GM19035 (cell line): ENCODE measurements at regions not wholly inside any gene's neighbourhood (a gene's known extent, or its start where the extent isn't known, plus 50 kb on each side); places are given as distances from the start of the nearest gene placed in this dataset.
"Not testable (repeated sequence)": the region's sequence is repeated elsewhere in the genome, so short reads cannot be mapped to it uniquely, and the experiment has no call there.

ENCODE experiments used
- ATAC-seq: cut with Tn5 transposase; IDR thresholded peaks from one replicate; pipeline ENCODE4 v1.9.1; 2021; ENCODE audit not compliant: unreplicated experiment

DNA sequence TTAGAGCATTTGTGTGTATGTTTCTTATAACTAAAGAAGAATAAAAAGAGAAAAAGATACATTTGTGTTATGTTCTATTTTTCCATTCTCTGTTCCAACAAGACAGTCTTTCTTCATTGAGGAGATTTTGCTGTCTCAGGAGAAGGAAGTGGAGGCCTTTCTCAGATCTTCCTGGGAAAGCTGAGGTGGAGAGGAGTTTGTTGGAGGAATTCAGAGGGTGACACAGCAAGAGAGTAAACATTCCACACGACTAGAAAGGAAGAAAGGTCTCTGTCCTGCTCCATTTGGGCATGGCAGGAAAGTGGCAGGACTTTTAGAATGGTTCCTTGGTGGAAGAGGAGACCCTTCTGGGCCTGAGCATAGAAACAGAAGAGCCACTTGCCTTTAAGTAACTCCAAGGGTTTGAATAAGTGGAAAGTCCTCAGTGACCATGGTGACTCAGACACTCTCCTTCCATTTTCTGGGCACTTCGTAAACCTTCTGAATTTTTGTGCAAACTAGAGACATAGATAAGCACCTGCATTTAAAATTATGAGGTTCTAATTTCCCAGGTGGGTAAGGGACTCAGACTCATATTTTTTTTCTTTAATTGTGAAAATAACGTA, 52.3 kb upstream of the COL5A2 start:
- ATAC-seq = no peak

DNA sequence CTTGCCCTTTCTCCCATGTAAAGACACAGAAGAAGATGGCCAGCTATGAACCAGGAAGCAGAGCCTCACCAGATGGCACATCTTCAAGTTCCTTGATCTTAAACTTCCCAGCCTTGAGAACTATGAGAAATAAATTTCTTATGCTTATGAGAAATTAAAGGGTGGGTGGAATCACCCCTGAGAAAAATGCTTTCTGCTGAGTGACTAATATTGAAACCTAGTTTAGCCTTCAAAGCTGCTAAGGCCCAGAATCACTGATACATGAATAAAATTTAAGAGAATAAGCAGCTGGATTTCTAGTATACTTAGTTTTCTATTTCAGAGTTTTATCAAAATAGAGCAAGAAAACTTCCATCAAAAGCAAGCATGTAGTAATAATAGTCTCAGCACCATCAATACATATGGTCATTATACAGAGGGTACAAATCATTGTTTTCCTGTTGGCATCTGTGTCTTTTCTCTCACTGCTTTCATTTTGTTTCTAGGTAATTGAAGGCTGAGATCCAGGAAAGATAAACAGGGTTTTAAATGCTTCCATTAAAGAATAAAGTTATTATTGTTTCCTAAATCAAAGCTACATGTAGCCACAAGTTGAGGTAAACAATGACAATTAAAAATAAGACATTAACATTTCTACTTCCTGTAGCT, 53.3 kb upstream of the COL5A2 start:
- ATAC-seq = peak; percentile 72

DNA sequence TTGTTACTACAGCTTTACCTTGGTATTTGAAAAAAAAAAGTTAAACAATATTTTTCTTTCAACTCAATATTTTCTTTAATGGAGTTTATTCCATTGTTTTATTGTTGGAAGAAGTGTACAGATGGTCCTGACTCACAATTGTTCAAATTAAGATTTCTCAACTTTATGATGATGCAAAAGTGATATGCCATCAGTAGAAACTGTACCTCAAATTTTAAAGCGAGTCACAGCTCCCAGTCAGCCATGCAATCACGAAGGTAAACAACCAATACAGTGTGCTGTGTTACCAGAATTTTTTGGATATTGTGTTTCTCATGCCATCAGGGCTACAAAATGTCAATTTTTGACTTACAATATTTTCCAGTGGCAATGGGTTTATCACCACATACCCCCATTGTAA, 54.0 kb upstream of the COL5A2 start:
- no peak for ATAC-seq

DNA sequence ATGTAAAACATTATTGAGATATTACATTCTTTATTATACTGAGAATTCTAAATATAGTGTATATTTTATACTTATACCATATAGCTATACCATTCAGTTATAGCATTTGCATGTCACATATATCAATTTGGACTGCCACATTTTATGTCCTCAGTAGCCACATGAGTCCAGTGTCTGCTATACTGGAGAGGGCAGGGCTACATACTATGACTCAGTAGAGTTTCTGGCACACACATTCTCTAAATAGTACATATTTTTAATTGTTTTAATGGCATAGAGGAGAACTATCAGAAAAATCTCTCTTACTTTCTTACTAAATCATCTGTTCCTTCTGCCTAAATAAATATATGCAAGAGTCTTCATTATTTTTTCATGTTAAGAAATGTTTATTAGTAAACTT, 55.4 kb upstream of the COL5A2 start:
- ATAC-seq = no peak

DNA sequence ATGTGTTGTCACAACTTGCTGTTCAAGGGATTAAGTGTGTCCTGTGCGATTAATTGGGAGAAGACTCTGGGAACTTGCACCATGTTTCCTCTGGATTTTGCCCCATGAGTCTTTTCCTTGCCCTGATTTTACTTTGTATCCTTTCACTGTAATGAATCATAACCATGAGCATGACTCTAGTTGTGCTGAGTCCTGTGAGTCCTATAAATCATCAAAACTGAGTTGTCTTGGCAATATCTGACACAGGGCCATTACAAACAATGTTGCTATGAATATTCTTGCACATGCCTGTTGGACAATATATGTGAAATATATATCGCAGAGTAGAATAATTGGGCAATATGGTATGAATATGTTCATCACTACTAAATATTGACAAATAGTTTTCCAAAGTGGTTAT, 56.5 kb upstream of the COL5A2 start:
- no peak for ATAC-seq

DNA sequence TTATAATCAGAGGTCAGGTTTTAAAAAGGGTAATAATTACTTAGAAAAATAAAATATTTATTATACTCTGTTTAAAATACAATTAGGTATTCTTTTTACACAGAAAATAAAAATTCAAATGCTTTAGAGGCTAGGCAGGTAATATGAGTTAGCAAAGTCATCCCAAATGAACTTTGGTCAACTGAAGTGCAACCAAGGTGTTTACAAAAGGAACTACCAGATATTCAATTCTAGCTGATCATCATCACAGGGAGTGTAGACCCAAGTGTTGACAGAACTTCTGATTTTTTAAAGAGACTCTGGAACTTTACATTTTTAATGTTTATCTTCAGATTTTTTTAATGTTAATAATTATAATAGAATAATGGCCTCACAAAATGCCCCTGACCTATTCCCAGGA, 59.3 kb upstream of the COL5A2 start:
- no peak for ATAC-seq

DNA sequence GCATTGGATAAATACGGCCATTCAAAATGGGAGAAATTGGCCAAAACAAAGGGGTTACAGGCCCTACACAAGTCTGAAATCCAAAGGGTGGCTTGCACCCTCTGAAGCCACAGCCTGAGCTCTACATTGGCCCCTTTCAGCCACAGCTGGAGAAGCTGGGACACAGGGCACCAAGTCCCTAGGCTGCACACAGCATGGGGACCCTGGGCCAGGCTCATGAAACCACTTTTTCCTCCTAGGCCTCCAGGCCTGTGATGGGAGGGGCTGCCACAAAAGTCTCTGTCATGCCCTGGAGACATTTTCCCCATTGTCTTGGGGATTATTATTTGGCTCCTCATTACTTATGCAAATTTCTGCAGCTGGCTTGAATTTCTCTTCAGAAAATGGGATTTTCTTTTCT, 64.3 kb upstream of the COL5A2 start:
- ATAC-seq = not testable (repeated sequence)

DNA sequence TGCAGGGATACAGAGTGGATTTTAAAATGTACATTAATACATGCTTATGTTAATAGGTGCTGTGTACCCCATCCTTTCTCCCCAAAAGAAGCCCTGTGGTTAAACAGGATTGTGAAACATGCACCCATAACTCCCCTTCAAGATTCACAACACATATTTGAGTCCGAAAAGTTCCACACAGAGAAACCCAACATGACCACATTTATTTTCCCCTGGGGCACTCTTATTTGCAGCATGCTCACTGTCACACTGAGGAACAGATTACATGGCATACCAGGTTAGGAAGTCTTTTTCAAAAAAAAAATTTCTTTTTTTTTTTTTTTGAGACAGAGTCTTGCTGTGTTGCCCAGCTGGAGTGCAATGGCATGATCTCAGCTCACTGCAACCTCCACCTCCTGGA, 67.7 kb upstream of the COL5A2 start:
- no peak for ATAC-seq

DNA sequence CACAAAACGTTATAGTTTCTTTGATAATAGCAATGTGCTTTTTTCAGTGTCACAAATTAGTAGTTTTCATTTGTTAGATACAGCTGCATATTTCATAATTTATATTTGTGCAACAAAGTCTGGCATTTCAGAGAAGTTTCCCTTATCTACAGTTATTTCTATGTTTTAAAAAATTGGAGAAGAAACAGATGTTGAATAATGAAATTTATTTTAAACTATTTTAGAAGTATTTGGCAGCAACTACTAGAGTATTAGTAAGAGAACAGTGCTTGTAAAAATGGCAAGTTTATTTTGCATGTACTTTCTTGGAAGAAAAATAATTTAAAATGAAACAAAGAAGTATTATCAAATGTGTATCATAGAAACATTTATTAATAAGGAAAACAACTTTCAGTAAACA, 68.6 kb upstream of the COL5A2 start:
- ATAC-seq = no peak

DNA sequence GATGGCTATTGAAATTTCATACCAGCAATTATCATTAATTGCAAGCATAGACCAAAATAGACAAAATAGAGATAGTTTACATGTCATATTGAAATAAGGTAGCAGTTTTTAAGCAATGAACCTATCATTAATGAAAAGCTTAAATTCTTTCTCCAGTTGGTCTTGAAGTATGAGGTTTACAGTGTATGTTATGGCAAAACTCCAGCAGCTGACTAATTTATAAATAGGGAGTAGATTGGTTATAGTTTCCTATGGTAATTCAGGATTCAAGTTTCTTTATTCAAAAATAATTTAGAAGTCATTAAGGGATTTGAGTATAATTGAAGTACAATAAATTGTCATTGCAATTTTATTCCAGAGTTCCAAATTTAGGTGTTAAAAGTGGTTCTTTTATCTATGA, 69.6 kb upstream of the COL5A2 start:
- no peak for ATAC-seq

DNA sequence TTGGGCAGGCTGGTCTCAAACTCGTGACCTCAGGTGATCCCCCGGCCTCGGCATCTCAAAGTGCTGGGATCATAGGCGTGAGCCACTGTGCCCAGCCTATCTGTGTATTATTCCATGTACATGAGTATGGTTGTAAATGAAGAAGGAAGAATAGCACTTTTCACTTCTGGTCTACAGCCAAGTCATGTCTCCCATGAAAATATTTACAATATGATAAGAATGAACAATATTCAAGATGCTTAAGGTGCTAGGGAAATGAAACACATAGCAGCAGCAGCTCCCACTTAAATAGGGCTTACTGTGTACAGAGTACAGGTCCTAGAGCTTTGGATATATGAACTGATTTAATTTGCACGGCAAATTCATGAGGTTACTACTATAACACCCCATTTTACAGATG, 70.3 kb upstream of the COL5A2 start:
- no peak for ATAC-seq

DNA sequence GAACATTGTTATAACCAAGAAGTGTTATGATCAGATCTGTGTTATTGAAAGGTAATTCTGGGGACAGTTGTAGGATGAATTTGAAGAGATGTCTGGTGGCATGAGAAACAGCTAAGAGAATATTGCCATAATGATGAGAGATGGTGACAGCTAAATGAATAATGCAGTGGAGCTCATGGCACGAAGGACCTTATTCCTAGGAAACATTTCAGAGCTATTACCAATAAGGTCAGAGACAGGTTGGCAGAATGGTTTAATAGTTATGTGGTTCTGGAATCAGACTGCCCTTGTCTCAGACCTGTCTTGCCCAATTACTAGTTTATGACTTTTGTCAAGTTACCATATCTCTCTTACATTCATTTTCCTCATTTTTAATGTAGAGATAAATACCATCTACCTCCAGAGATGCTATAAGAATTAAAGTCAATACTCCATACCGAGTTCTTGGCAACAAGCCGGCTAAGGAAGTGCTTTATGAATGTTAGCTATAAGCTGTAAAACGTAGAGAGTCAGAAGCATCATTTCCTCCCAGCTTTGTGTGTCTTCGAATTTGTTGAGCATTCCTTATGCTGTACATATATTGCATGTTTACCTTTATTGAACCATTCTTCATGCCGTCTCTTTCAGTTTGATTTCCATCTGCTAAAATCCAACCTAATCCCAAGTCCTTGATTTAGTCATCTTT, 73.6 kb upstream of the COL5A2 start:
- ATAC-seq = no peak

DNA sequence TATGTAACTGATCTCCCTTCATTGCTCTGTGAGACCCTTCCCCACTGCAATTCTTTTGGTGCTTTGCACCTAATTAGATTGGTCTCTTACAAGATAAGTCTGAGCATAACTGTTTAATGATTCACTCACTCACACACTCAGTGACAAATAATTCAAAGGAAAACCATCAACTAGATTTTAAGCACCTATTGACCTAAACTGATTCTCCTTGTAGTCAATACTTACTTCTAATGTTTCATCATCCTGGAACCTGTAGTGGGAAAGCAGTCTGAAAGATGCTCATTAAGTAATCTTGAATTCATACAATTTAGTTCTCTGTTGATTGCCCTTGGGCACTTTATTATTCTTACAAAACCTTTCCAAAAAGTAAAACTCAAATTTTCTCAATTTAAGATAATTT, 74.3 kb upstream of the COL5A2 start:
- no peak for ATAC-seq

DNA sequence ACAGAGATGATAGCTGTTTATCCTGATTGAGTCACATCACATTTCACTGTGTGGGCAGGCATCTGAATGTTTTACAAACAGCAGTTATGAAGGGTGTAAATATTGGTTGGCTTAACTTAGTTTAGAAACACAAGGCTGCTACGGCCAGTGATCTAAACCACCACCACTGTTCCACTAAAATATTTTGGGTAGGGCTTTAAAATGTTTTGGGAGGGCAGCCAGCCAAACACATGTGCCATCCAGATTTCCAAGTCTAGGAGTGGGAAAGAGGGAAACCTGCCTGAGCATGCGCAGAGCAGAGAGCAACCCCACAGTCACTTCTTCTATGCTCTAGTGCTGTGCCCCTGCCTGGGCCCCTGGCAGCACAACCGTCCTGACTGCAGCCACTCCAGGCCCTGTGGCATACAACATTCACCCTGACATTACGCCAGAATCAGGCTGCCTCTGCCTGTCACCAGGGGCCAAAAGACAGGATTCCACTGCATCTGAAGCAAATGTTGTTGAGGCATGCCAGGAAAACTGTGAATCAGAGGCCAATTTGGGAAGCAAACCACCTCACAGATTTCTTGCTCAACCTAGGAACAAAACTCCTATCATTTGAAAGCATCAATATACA, 74.8 kb upstream of the COL5A2 start:
- ATAC-seq = no peak

DNA sequence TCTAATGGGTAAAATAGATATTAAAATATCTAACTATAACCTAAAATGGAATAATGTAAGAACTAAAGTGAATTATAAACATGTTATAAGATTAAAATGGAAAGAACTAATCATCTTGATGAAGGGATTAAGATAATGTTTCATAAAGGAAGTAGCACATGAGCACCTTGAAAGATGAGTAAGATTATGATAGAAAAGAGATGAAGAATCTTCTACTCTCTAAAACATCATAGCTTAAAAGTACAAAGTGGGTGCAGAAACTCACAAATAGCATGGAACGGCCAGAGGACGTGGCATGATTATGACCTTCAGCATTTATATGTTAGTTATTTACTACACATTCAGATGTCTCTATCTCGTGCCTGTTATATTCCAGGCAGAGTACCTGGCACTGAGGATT, 76.2 kb upstream of the COL5A2 start:
- no peak for ATAC-seq

DNA sequence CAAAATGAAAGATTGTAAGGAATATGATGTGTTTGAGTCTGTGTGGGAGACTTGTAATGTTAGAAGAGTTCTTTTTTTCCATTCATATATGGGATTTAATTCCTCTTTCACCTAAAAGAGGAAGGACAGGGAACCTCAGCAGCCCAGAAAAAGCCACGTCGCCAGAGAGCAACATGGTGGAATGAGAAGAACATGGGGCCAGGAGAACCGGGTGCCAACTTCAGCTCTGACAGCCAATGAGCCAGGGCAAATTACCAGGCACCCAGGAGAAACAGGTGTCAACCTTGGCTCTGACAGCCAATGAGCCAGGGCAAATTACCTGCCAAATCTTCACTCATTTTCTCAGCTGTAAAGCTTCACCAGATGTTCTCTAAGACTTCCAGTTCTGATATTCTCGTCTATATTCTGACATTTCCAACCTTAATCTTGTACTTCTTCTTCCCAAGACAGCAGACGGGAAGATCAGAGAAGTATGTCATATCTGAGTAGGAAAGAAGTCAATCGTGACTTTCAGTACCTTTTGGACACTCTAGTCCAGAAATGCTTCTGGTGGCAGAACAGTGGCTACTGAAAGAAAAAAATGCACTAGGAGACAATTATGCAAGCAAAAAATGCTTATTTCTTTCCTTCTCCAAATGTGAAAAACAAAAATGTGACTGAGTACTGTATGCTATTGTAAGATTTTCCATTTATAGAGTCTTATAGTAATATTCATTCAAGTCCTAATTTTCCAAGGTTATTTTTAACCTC, 79.2 kb upstream of the COL5A2 start:
- no peak for ATAC-seq

DNA sequence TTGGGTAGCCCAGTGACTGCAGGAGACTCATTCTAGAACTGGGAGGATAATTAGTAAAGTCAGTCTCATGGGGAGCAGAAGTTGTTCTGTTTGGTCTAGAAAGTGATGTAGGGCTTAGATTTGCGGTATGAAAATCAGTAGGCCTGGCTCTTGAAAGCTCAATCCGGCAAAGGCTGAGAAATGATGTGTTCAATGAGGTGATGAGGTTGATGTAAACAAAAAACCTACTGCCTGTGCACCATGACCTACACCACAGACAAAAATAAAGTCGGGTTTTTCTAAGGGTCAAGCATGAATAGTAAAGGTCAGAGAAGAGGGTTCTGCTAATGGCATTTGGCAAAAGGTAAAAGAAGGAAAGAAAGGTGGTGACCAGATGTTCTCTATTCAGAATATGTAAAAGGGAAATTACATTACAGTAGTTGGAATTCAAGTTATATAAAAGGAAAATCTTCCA, 80.8 kb upstream of the COL5A2 start:
- ATAC-seq = peak; percentile 59

DNA sequence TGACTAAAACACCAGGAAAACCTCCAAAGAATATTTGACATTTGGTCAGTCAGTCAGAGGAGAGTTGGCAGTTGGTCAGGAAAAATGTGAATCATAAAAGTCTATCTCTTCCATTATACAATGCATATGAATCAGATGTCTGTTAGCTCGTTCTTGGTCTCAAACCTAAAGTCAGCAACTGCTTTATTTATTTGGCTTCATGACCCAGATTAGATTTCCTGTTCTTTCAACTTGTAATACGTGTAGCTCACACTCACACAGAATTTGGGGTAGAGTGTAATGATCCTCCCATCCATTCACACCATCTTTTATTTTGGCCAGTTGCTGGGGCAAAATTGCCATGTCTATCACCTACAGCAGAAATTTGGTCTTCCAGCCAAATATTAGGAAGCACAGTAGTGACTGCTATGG, 81.9 kb upstream of the COL5A2 start:
- ATAC-seq = no peak

DNA sequence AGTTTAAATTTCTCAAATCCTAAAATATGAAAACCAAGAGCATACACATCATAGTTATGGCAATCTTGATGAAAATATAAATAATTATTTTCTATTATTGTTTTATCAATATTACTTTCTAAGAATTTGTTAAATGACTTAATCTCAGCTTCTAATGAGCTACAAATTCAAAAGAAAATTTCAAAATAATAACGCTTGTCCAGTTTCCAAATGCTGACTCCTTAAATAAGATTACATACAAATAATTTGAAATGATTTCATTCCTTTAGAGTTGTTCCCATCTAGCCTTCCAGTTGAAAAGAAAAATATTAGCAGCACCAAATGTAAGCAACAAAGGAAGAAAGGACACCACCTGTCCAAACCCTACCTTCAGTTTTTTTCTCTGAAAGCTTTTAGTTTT, 82.4 kb upstream of the COL5A2 start:
- ATAC-seq = no peak

DNA sequence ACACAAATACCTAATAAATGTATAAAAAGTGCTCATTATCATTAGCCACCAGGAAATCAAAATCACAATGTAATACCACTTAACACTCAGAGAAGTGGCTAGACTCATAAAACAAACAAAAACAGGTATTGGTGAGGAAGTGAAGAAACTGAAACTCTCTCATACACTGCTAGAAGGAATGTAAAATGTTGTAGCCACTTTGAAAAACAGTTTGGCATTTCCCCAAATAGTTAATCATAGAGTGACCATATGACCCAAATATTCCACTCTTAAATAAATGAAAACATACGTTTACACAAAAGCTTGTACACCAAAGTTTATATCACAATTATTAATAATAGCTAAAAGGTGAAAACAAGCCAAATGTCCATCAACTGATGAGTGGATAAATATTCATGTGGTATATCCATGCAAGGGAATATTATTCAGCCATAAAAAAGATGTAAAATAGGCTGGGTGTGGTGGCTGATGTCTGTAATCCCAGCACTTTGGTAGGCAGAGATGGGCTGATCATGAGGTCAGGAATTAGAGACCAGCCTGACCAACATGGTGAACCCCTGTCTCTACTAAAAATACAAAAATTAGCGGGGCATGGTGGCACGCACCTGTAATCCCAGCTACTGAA, 86.2 kb upstream of the COL5A2 start:
- no peak for ATAC-seq

DNA sequence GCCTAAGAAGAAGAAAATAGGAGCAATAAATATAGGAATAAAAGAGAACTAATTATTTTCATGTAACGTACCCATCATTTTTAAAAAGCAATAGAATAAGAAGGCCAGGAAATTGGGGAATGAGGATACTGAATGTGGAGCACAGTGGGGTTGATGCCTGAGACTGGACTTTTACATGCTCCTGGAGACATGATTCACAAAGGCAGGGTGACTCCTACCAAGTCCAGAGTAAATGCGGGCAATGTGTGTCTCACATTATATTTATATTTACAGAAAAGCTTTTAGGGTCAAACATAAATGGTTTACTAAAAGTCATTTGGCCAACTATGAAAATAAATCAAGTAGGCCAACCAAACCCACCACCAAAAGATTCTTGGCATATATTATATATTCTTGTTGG, 87.9 kb upstream of the COL5A2 start:
- no peak for ATAC-seq
